Cardiac fibroblast (primary cell): ENCODE measurements at regions not wholly inside any gene's neighbourhood (a gene's known extent, or its start where the extent isn't known, plus 50 kb on each side); places are given as distances from the start of the nearest gene placed in this dataset.
A peak's percentile ranks its signal among the peaks of the same experiment; 100 is the strongest.

Source experiments
- DNase-seq, 2 donors: peaks; one replicate each; pipeline versions ENCODE4 v3.0.0 to v3.0.0-alpha.2; 2010; ENCODE audit warnings: low read depth in 2 of 2
- H3K4me3 ChIP-seq, 2 donors: replicated peaks in 1 of 2; 1 replicate in 1 of 2; 2 replicates in 1 of 2; pipeline ENCODE4 v1.5.1; 2011; ENCODE audit warnings: low read depth in 2 of 2, low read length in 2 of 2, mild to moderate bottlenecking in 2 of 2, moderate library complexity in 1 of 2
- TF ChIP-seq, protein P1 (sequence below): IDR thresholded peaks from one replicate; pipeline ENCODE4 v1.5.1; 2011; ENCODE audit warnings: low read depth, mild to moderate bottlenecking, low read length, inconsistent platforms

- TF ChIP-seq, protein P1, sequence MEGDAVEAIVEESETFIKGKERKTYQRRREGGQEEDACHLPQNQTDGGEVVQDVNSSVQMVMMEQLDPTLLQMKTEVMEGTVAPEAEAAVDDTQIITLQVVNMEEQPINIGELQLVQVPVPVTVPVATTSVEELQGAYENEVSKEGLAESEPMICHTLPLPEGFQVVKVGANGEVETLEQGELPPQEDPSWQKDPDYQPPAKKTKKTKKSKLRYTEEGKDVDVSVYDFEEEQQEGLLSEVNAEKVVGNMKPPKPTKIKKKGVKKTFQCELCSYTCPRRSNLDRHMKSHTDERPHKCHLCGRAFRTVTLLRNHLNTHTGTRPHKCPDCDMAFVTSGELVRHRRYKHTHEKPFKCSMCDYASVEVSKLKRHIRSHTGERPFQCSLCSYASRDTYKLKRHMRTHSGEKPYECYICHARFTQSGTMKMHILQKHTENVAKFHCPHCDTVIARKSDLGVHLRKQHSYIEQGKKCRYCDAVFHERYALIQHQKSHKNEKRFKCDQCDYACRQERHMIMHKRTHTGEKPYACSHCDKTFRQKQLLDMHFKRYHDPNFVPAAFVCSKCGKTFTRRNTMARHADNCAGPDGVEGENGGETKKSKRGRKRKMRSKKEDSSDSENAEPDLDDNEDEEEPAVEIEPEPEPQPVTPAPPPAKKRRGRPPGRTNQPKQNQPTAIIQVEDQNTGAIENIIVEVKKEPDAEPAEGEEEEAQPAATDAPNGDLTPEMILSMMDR = no peak
- DNase-seq = no peak
- H3K4me3 ChIP-seq = no peak overlapping the region
Measured at GRCh38 chr12:98113548-98113947, 401.8 kb upstream of the TMPO start.

DNA sequence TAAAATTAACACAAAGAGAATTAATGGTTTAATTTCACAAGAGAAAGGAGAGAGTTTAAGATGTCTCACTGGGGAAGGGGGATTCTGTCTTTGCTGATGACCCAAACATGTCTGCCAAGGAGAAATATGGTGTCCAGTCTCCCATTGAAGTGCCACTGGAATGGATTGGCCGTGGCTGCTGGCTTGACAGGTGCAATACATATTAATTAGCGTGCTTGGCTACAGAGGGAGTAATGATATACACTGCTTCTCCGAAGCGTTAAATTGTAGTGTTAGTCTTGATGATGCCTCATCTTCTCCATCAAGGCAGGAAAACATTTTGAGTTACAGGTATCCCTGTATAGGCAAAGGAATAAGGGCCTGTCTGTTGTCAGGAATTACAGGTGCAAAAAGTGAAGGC lies 393.4 kb upstream of the TMPO start:
- TF ChIP-seq, protein P1 = no peak
- no peak for DNase-seq
- H3K4me3 ChIP-seq = no peak overlapping the region

DNA sequence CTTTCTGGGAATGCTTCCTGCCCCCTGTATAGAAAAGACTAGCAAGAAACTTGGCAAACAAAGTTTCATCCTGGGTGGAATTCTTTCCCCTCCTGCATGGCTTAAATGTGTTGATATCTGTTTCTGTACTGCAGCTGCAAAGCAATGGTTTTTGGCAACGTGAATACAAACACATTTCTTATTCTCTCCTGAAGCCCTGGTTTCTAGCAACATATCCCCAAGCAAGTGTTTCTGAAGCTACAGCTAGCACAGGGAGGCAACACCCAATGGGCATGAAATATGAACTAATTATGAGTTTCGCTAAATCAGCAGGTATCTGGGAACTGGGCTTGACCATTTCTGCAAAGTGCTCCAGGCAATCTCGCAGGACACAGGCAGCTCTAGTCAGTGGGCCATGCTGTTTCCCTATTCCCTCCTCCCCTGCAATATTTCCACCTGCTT lies 392.3 kb upstream of the TMPO start:
- H3K4me3 ChIP-seq = no peak overlapping the region
- TF ChIP-seq, protein P1 = no peak
- DNase-seq = no peak

DNA sequence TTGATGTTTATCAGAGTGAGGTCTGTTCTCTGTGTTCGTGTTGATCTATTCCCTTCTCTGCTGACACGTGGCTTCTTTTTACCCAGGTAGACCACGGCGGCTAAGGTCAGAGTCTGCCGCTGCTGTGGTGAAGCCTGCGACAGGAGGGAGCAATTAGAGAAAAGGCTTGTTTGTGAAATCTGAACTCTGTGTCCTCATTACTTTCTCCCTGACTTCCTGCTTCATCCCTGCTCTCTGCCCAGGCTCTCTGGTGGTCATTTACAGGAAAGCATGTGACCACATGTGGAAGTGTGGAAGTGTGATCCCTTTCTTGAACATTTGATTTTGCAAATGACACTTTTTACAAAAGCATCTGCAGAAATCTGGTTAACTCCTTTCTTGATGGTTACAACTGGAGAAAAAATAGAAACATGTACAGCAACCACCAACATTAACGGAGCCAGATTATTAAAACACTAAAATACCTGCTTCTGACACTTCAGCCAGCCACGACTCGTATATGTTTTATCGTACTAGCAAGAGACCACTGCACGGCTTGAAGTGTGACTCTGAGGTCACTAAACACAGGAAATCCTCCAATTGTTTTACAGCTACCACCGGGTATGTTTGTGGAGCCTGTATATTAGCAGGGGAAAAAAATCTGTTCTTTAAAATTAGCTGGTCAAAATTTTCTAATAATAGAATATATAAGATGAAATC lies 388.6 kb upstream of the TMPO start:
- no peak overlapping the region for H3K4me3 ChIP-seq
- TF ChIP-seq, protein P1 = no peak
- DNase-seq = peak in 1 of 2 donors; percentile 0

DNA sequence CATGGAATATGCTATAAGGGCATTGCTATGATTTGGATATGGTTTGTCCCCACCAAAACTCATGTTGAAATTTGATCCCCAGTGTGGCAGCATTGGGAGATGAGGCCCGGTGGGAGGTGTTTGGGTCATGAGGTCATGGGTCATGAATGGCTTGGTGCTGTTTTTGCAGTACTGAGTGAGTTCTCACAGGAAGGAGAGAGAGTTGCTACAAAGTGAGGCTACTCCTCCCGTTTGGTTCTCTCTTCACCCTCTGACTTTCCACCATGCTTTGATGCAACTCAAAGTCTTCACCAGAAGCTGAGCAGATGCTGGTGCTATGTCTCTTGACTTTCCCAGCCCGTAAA lies 388.1 kb upstream of the TMPO start:
- TF ChIP-seq, protein P1 = no peak
- H3K4me3 ChIP-seq = no peak overlapping the region
- no peak for DNase-seq

GRCh38 chr12:98127854-98128253 lies 387.5 kb upstream of the TMPO start:
- TF ChIP-seq, protein P1 = no peak
- DNase-seq = no peak
- no peak overlapping the region for H3K4me3 ChIP-seq

DNA sequence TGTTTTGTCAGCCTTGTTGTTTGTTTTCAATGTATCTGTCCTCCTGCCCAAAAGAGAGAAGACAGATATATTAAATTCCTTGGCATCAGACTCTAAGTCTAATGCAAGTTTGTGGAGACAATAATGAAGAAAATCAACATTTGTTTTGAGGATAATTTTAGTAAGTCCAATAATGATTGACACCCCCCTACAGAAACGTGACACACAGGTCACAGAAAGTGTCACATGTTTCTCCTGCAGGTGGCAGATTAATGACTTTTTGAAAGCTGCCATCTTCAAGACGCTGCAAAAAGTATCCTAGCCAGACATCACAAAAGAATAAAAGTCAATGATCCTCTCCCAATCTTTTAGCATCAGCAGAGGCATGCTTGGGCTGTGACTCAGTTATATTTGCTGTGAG lies 378.8 kb upstream of the TMPO start:
- TF ChIP-seq, protein P1 = no peak
- no peak overlapping the region for H3K4me3 ChIP-seq
- DNase-seq = no peak
